ENCODE measurements at regions not wholly inside any gene's neighbourhood (a gene's known extent, or its start where the extent isn't known, plus 50 kb on each side); places are given as distances from the start of the nearest gene placed in this dataset.

DNA sequence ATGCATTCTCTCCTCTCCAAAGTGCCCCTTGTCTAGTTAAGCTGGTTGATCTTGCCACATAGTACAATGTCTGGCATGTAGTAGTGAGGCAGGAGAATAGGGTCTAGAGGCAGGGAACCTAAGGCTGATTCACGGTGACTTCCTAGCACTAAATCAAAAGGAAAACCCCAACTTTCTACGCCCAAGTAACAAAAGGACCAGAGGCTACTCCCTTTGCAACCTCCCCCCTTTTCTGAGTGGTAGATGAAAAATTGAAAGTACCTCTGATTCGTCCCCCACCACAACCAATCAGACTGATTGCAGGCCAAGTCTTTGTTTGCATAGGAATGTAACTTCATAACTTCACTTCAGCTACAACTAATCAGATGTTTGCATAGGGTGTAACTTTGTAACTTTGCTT lies 278.8 kb downstream of the PSAT1 start:
- Histone ChIP-seq H3K79me2 (ENCODE audit: insufficient read depth) (no peaks in the 10 kb centered on the region), H3K9me3 (ENCODE audit: low read depth) (no peaks in the 10 kb centered on the region), H2AFZ (no peak overlapping the region), H3K4me1 (ENCODE audit: insufficient read depth) (no peaks in the 10 kb centered on the region), H4K20me1 (ENCODE audit: insufficient read depth) (no peaks in the 10 kb centered on the region), H3K36me3 (ENCODE audit: low read depth) (no peaks in the 10 kb centered on the region), H3K9me2 (ENCODE audit: insufficient read depth) (no peaks in the 10 kb centered on the region), H3F3A (ENCODE audit: insufficient read depth) (no peaks in the 10 kb centered on the region), H3K9ac (no peak overlapping the region), H3K27me3 (replicated peaks; ENCODE audit: insufficient read depth) (peaks cover 5% of the 10 kb centered on the region; the same call in 1 of the 2 replicates), H3K27ac (no peak overlapping the region), H3K4me3 (no peak overlapping the region), H3K4me2 (ENCODE audit: unreplicated experiment) (no peak overlapping the region)
- DNase-seq: no peak
- no peak for TF ChIP-seq EZH2phosphoT487 (IDR thresholded peaks at IDR 0.05; ENCODE audit: insufficient read depth, low read depth)
- no peak for TF ChIP-seq EZH2 (IDR thresholded peaks at IDR 0.05; ENCODE audit: insufficient read depth, poor library complexity, severe bottlenecking)
- WGBS, 2 experiments (ENCODE audit: low coverage in 1 of 2, low lambda C conversion rate in 2 of 2, missing lambda C conversion rate in 2 of 2): 88 to 92% methylated on average over 3 of the region's 3 CpGs
- in situ Hi-C loops (cut with MboI): no loop called here

DNA sequence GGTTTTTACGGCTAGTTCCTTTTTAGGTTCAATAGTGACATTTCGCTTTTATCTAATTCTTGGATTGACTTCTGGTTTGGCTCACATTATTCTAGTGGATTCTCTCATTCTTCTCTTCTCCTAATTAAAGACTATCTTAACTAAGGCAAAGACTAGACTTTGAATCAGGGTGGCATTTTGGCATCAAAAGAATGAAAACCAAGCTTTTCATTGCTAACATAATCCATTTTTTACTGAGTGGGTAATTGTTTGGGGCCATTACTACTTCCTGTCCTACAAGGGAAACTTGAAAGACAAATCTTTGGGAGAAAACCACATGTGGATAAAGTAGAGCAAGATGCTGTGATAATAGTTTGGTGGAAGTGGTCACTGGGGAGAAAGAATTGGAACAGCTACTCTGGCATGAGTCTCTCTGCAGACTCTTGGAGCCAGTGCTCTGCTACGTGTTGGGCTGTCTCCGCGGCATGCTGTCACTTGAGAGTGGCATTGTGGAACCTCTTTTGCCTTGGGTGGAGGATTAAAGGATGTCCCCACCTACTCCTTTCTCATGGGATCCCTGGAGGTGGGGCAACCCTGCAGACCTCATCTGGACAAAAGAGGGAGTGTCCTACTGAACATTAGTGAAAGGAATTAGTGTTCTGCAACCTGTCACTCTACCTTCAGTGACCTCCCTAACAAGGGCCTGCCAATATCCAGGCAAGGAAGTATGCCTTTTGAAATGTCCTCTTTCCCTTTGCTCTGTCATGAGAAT lies 280.4 kb downstream of the PSAT1 start:
- Histone ChIP-seq H3K9ac (no peak overlapping the region), H3K36me3 (ENCODE audit: low read depth) (no peaks in the 10 kb centered on the region), H3F3A (ENCODE audit: insufficient read depth) (no peaks in the 10 kb centered on the region), H3K27me3 (replicated peaks; ENCODE audit: insufficient read depth) (no peaks in the 10 kb centered on the region), H3K9me3 (ENCODE audit: low read depth) (no peaks in the 10 kb centered on the region), H2AFZ (no peak overlapping the region), H3K79me2 (ENCODE audit: insufficient read depth) (no peaks in the 10 kb centered on the region), H4K20me1 (ENCODE audit: insufficient read depth) (no peaks in the 10 kb centered on the region), H3K4me2 (ENCODE audit: unreplicated experiment) (no peak overlapping the region), H3K4me1 (ENCODE audit: insufficient read depth) (no peaks in the 10 kb centered on the region), H3K4me3 (no peak overlapping the region), H3K27ac (no peak overlapping the region), H3K9me2 (ENCODE audit: insufficient read depth) (no peaks in the 10 kb centered on the region)
- WGBS, 2 experiments (ENCODE audit: low coverage in 1 of 2, low lambda C conversion rate in 2 of 2, missing lambda C conversion rate in 2 of 2): 49 to 56% methylated on average over 5 of the region's 5 CpGs
- TF ChIP-seq EZH2 (IDR thresholded peaks at IDR 0.05; ENCODE audit: insufficient read depth, poor library complexity, severe bottlenecking) (no peak), EZH2phosphoT487 (IDR thresholded peaks at IDR 0.05; ENCODE audit: insufficient read depth, low read depth) (no peak)
- in situ Hi-C loops (cut with MboI): no loop called here
- DNase-seq: no peak

DNA sequence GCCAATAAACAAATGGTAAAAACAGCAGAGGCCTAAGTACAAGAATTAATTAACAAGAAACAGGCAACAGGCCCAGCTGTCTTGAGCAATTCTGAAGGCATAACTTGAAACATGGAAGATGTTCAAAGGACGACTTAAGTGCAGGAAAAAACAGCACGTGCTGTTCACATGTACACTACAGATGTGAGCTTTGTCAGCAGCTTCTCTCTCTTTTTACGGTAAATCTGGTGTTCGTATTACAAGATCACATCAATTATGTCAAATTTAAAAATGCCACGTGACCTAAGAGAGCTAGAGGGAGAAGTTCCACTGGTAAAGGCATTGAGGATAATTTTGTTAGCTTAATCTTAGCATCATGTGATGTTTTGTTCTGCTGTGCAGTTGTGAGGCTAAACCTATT lies 281.1 kb downstream of the PSAT1 start:
- in situ Hi-C loops (cut with MboI): no loop called here
- no peak for DNase-seq
- H3K79me2 ChIP-seq (ENCODE audit: insufficient read depth): no peaks in the 10 kb centered on the region

GRCh38 chr9:78582821-78583220 lies 285.9 kb downstream of the PSAT1 start:
- H3K9ac ChIP-seq: no peak overlapping the region
- in situ Hi-C loops (cut with MboI): no loop called here
- WGBS, 2 experiments (ENCODE audit: low coverage in 1 of 2, low lambda C conversion rate in 2 of 2, missing lambda C conversion rate in 2 of 2): 63 to 83% methylated on average over 5 of the region's 5 CpGs
- no peak overlapping the region for H3K27ac ChIP-seq
- H3K79me2 ChIP-seq (ENCODE audit: insufficient read depth): no peaks in the 10 kb centered on the region
- no peaks in the 10 kb centered on the region for H3K9me2 ChIP-seq (ENCODE audit: insufficient read depth)
- no peaks in the 10 kb centered on the region for H3K4me1 ChIP-seq (ENCODE audit: insufficient read depth)
- H2AFZ ChIP-seq: no peak overlapping the region
- H3K27me3 ChIP-seq (replicated peaks; ENCODE audit: insufficient read depth): no peaks in the 10 kb centered on the region
- H3F3A ChIP-seq (ENCODE audit: insufficient read depth): no peaks in the 10 kb centered on the region
- H3K4me3 ChIP-seq: no peak overlapping the region
- no peaks in the 10 kb centered on the region for H4K20me1 ChIP-seq (ENCODE audit: insufficient read depth)
- no peak for DNase-seq
- H3K9me3 ChIP-seq (ENCODE audit: low read depth): peaks cover 3% of the 10 kb centered on the region
- no peak for TF ChIP-seq EZH2phosphoT487 (IDR thresholded peaks at IDR 0.05; ENCODE audit: insufficient read depth, low read depth)
- TF ChIP-seq EZH2 (IDR thresholded peaks at IDR 0.05; ENCODE audit: insufficient read depth, poor library complexity, severe bottlenecking): no peak
- no peaks in the 10 kb centered on the region for H3K36me3 ChIP-seq (ENCODE audit: low read depth)
- H3K4me2 ChIP-seq (ENCODE audit: unreplicated experiment): no peak overlapping the region

More for the DNA sequence above, 281.1 kb downstream of the PSAT1 start:
- Histone ChIP-seq H3K27ac (no peak overlapping the region), H4K20me1 (ENCODE audit: insufficient read depth) (no peaks in the 10 kb centered on the region), H3K4me3 (no peak overlapping the region), H3K4me2 (ENCODE audit: unreplicated experiment) (no peak overlapping the region), H3K9me2 (ENCODE audit: insufficient read depth) (no peaks in the 10 kb centered on the region), H3F3A (ENCODE audit: insufficient read depth) (no peaks in the 10 kb centered on the region), H3K9me3 (ENCODE audit: low read depth) (no peaks in the 10 kb centered on the region), H3K9ac (no peak overlapping the region), H2AFZ (no peak overlapping the region), H3K36me3 (ENCODE audit: low read depth) (no peaks in the 10 kb centered on the region), H3K4me1 (ENCODE audit: insufficient read depth) (no peaks in the 10 kb centered on the region), H3K27me3 (replicated peaks; ENCODE audit: insufficient read depth) (no peaks in the 10 kb centered on the region)
- 32 to 35% methylated on average over 5 of the region's 5 CpGs for WGBS, 2 experiments (ENCODE audit: low coverage in 1 of 2, low lambda C conversion rate in 2 of 2, missing lambda C conversion rate in 2 of 2)
- TF ChIP-seq EZH2 (IDR thresholded peaks at IDR 0.05; ENCODE audit: insufficient read depth, poor library complexity, severe bottlenecking) (no peak), EZH2phosphoT487 (IDR thresholded peaks at IDR 0.05; ENCODE audit: insufficient read depth, low read depth) (no peak)

All from GM23248 (cell line).